Peyer's patch (tissue), 4 donors: ENCODE measurements at regions not wholly inside any gene's neighbourhood (a gene's known extent, or its start where the extent isn't known, plus 50 kb on each side); places are given as distances from the start of the nearest gene placed in this dataset.

Experiments
- CTCF ChIP-seq, 6 experiments: fragments of 450-650 bp in 4 of 6; fragments of 200-600 bp in 2 of 6; sonication (generic) in 1 of 6; IDR thresholded peaks; one replicate each; pipeline ENCODE4 v1.5.1; 2017 to 2019; ENCODE audit warnings: antibody characterized with exemption in 6 of 6, mild to moderate bottlenecking in 3 of 6, moderate library complexity in 1 of 6
- POLR2A ChIP-seq, 2 donors: fragments of 450-650 bp; IDR thresholded peaks; one replicate each; pipeline ENCODE4 v1.5.1; 2017; ENCODE audit warnings: antibody characterized with exemption in 2 of 2, mild to moderate bottlenecking in 2 of 2, moderate library complexity in 2 of 2

- TF ChIP-seq CTCF (IDR thresholded peaks at IDR 0.05) (no peak), POLR2A (IDR thresholded peaks at IDR 0.05) (no peak)
Observed at GRCh38 chr9:118423021-118423420, 718.8 kb downstream of the TLR4 start.
